SK-N-SH treated with all-trans-retinoic acid at 6 μM for 48 hours (cell line): ENCODE measurements at regions not wholly inside any gene's neighbourhood (a gene's known extent, or its start where the extent isn't known, plus 50 kb on each side); places are given as distances from the start of the nearest gene placed in this dataset.
A peak's percentile ranks its signal among the peaks of the same experiment; 100 is the strongest.

ENCODE experiments used
- ATAC-seq: fragments of 200-7000 bp; cut with Tn5 transposase; 3 replicates; pipeline ENCODE4 v1.9.1; 2020; ENCODE audit warnings: mild to moderate bottlenecking, moderate library complexity
- ARNTL ChIP-seq: fragments of 450-650 bp; formaldehyde crosslinking; IDR thresholded peaks from 2 replicates; pipeline ENCODE4 v1.5.0; 2020; ENCODE audit warnings: low read depth, mild to moderate bottlenecking, moderate library complexity, borderline replicate concordance
- BACH2 ChIP-seq: fragments of 250-450 bp; sonication (Bioruptor Pico); IDR thresholded peaks from 2 replicates; pipeline ENCODE4 v1.9.0; 2021; ENCODE audit warnings: mild to moderate bottlenecking, borderline replicate concordance
- CREB5 ChIP-seq: fragments of 250-450 bp; sonication (Bioruptor Pico); IDR thresholded peaks from 2 replicates; pipeline ENCODE4 v1.5.1; 2020; ENCODE audit warnings: low read depth, mild to moderate bottlenecking, moderate library complexity
- CSDC2 ChIP-seq: fragments of 250-450 bp; sonication (Bioruptor Pico); IDR thresholded peaks from 2 replicates; pipeline ENCODE4 v1.5.0; 2020; ENCODE audit warnings: mild to moderate bottlenecking, moderate library complexity
- CSRNP3 ChIP-seq: fragments of 250-450 bp; sonication (Bioruptor Pico); IDR thresholded peaks from 2 replicates; pipeline ENCODE4 v1.5.1; 2021; ENCODE audit warnings: mild to moderate bottlenecking, moderate library complexity
- ESRRG ChIP-seq: fragments of 250-450 bp; sonication (Bioruptor Pico); IDR thresholded peaks from 2 replicates; pipeline ENCODE4 v1.6.1; 2021; ENCODE audit warnings: mild to moderate bottlenecking
- GLIS3 ChIP-seq: fragments of 250-450 bp; sonication (Bioruptor Pico); IDR thresholded peaks from 2 replicates; pipeline ENCODE4 v1.5.0; 2020; ENCODE audit warnings: mild to moderate bottlenecking, moderate library complexity
- OSR1 ChIP-seq: fragments of 250-450 bp; sonication (Bioruptor Pico); IDR thresholded peaks from 2 replicates; pipeline ENCODE4 v1.8.0; 2022; ENCODE audit warnings: moderate library complexity, mild to moderate bottlenecking, inconsistent platforms
- PPARA ChIP-seq: fragments of 250-450 bp; sonication (Bioruptor Pico); IDR thresholded peaks from 2 replicates; pipeline ENCODE4 v1.5.0; 2020; ENCODE audit warnings: mild to moderate bottlenecking, borderline replicate concordance
- SNAI2 ChIP-seq: fragments of 250-450 bp; sonication (Bioruptor Pico); IDR thresholded peaks from 2 replicates; pipeline ENCODE4 v1.5.0; 2020; ENCODE audit warnings: mild to moderate bottlenecking, moderate library complexity
- TCF4 ChIP-seq: fragments of 250-450 bp; sonication (Bioruptor Pico); IDR thresholded peaks from 2 replicates; pipeline ENCODE4 v1.8.0; 2021; ENCODE audit warnings: mild to moderate bottlenecking, moderate library complexity, borderline replicate concordance
- TOX ChIP-seq: fragments of 250-450 bp; sonication (Bioruptor Pico); IDR thresholded peaks from 2 replicates; pipeline ENCODE4 v1.8.0; 2021; ENCODE audit warnings: mild to moderate bottlenecking, moderate library complexity, borderline replicate concordance
- ZC3H10 ChIP-seq: fragments of 250-450 bp; sonication (Bioruptor Pico); IDR thresholded peaks from 2 replicates; pipeline ENCODE4 v1.5.1; 2021; ENCODE audit warnings: mild to moderate bottlenecking, moderate library complexity
- ZFP3 ChIP-seq: fragments of 250-450 bp; sonication (Bioruptor Pico); IDR thresholded peaks from 2 replicates; pipeline ENCODE4 v1.5.0; 2020; ENCODE audit warnings: mild to moderate bottlenecking, moderate library complexity
- ZFP30 ChIP-seq: fragments of 450-650 bp; formaldehyde crosslinking; IDR thresholded peaks from 2 replicates; pipeline ENCODE4 v1.5.0; 2022; ENCODE audit warnings: mild to moderate bottlenecking, moderate library complexity
- ZNF70 ChIP-seq: fragments of 450-650 bp; formaldehyde crosslinking; IDR thresholded peaks from 2 replicates; pipeline ENCODE4 v1.5.0; 2020; ENCODE audit warnings: mild to moderate bottlenecking, moderate library complexity
- ZNF8 ChIP-seq: fragments of 450-650 bp; formaldehyde crosslinking; IDR thresholded peaks from 2 replicates; pipeline ENCODE4 v1.5.0; 2020; ENCODE audit warnings: mild to moderate bottlenecking, moderate library complexity
- TF ChIP-seq, protein P1 (sequence below): fragments of 250-450 bp; sonication (Bioruptor Pico); IDR thresholded peaks from 2 replicates; pipeline ENCODE4 v1.8.0; 2021; ENCODE audit warnings: low read depth, mild to moderate bottlenecking, moderate library complexity, borderline replicate concordance
- TF ChIP-seq, protein P2 (sequence below): fragments of 250-450 bp; sonication (Bioruptor Pico); IDR thresholded peaks from 2 replicates; pipeline ENCODE4 v1.5.0; 2020; ENCODE audit warnings: mild to moderate bottlenecking, moderate library complexity

DNA sequence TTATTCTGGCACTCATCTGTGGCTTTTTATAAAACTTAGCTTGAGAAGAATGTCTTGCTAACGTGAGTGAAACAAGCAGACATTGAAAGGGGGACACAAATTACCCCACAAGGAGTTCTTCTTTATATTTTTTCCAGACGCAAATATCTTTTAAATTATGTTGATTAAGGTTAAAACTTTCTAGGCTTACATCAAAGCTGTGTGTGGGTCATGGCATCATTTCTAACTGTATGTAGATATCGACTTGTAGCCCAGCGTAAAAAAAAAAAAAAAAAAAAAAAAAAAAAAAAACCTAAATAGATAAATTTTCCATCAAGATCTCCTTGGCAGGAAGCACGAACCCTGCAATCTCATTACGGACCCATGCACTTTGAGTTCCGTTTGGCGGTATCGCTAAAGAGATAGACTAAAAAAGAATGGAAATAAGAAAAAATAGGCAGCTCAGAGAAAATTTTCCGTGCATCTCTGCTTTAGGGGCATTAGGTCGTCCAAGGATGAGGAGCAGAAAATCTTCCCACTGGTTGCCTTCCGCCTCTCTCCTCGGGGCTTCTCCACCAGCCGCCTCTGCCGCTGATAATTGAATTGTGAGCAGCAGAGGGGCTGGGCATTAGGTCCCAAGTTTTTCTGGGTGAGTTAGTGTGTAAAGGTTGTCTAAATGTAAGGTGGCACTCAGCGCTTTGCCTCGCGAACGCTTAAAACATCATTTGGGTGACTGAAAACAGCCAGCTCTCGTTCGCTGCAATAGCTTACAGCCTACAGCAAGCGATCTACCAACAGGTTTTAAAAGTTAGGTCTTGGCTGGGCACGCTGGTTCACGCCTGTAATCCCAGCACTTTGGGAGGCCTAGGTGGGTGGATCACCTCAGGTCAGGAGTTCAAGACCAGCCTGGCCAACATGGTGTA is 194.0 kb downstream of the TRIM27 start:
- peak; percentile 11 for ATAC-seq
- no peak for TF ChIP-seq PPARA (CRISPR knock-in tag)
- TF ChIP-seq TOX (CRISPR knock-in tag): no peak
- no peak for TF ChIP-seq ZNF70 (CRISPR knock-in tag)
- TF ChIP-seq TCF4 (CRISPR knock-in tag): no peak
- TF ChIP-seq, all 23 proteins: peak for 0

DNA sequence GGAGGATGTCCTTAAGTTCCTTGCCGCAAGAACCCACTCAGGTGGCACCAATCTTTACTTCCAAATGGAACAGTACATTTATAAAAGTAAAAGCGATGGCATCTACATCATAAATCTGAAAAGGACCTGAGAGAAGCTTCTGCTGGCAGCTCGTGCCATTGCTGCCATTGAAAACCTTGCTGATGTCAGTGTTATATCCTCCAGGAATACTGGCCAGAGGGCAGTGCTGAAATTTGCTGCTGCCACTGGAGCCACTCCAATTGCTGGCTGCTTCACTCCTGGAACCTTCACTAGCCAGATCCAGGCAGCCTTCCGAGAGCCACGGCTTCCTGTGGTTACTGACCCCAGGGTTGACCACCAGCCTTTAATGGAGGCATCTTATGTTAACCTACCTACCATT is 191.7 kb downstream of the TRIM27 start:
- TF ChIP-seq BACH2 (no peak), ZC3H10 (CRISPR knock-in tag) (no peak), ESRRG (no peak), ZFP30 (CRISPR knock-in tag) (no peak), ARNTL (CRISPR knock-in tag) (no peak), ZFP3 (CRISPR knock-in tag) (no peak)
- ATAC-seq: no peak

DNA sequence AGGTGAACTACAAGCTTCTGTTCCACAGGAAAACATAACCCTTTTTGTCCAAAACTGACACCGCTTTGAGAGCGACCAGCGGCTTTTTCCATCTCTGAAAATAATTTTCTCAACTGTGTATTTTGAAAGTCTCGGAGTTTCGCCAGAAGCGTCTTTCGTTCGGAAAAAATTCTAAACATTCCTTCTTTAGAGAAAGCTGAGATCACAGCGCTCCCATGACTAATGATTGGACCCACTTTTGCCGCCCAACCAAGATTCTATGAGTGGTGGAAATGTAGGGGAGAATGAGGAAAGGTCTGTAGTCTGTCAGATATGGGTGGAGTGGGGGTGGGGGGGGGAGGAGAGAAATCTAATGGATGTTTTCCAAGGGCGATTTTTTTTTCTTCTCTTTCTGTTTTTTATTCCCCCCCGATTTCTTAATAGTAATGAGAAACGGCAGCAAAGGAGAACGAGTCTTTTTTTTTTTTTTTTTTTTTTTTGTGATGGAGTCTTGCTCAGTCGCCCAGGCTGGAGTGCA is 189.3 kb downstream of the TRIM27 start:
- no peak for ATAC-seq
- TF ChIP-seq, protein P1, sequence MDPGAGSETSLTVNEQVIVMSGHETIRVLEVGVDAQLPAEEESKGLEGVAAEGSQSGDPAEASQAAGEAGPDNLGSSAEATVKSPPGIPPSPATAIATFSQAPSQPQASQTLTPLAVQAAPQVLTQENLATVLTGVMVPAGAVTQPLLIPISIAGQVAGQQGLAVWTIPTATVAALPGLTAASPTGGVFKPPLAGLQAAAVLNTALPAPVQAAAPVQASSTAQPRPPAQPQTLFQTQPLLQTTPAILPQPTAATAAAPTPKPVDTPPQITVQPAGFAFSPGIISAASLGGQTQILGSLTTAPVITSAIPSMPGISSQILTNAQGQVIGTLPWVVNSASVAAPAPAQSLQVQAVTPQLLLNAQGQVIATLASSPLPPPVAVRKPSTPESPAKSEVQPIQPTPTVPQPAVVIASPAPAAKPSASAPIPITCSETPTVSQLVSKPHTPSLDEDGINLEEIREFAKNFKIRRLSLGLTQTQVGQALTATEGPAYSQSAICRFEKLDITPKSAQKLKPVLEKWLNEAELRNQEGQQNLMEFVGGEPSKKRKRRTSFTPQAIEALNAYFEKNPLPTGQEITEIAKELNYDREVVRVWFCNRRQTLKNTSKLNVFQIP (CRISPR knock-in tag): no peak
- TF ChIP-seq ZNF70 (CRISPR knock-in tag) (no peak), PPARA (CRISPR knock-in tag) (no peak), ARNTL (CRISPR knock-in tag) (no peak), ZFP3 (CRISPR knock-in tag) (no peak), OSR1 (CRISPR knock-in tag) (no peak), CSDC2 (CRISPR knock-in tag) (no peak)

DNA sequence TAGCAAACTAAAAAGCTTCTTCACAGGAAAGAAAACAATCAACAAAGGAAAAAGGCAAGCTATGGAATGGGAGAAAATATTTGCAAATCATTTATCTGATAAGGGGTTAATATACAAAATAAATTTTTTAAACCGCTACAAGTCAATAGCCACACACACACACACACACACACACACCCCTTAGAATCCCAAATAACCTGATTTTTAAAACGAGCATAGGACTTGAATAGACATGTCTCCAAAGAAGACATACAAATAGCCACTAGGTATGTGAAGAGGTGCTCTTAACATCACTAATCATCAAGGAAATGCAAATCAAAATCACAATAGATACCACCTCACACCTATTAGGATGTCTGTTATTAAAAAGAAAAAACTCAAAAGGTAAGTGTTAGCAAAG is 187.7 kb downstream of the TRIM27 start:
- no peak for ATAC-seq
- TF ChIP-seq ZFP30 (CRISPR knock-in tag) (no peak), BACH2 (no peak), TCF4 (CRISPR knock-in tag) (no peak), CREB5 (no peak), ARNTL (CRISPR knock-in tag) (no peak), ZC3H10 (CRISPR knock-in tag) (no peak), ESRRG (no peak), SNAI2 (CRISPR knock-in tag) (no peak), PPARA (CRISPR knock-in tag) (no peak), ZFP3 (CRISPR knock-in tag) (no peak), CSRNP3 (CRISPR knock-in tag) (no peak), GLIS3 (CRISPR knock-in tag) (no peak), ZNF70 (CRISPR knock-in tag) (no peak), ZNF8 (CRISPR knock-in tag) (no peak)
- TF ChIP-seq, protein P2, sequence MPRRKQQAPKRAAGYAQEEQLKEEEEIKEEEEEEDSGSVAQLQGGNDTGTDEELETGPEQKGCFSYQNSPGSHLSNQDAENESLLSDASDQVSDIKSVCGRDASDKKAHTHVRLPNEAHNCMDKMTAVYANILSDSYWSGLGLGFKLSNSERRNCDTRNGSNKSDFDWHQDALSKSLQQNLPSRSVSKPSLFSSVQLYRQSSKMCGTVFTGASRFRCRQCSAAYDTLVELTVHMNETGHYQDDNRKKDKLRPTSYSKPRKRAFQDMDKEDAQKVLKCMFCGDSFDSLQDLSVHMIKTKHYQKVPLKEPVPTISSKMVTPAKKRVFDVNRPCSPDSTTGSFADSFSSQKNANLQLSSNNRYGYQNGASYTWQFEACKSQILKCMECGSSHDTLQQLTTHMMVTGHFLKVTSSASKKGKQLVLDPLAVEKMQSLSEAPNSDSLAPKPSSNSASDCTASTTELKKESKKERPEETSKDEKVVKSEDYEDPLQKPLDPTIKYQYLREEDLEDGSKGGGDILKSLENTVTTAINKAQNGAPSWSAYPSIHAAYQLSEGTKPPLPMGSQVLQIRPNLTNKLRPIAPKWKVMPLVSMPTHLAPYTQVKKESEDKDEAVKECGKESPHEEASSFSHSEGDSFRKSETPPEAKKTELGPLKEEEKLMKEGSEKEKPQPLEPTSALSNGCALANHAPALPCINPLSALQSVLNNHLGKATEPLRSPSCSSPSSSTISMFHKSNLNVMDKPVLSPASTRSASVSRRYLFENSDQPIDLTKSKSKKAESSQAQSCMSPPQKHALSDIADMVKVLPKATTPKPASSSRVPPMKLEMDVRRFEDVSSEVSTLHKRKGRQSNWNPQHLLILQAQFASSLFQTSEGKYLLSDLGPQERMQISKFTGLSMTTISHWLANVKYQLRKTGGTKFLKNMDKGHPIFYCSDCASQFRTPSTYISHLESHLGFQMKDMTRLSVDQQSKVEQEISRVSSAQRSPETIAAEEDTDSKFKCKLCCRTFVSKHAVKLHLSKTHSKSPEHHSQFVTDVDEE (CRISPR knock-in tag): no peak
